Neutrophil (primary cell): ENCODE measurements at regions not wholly inside any gene's neighbourhood (a gene's known extent, or its start where the extent isn't known, plus 50 kb on each side); places are given as distances from the start of the nearest gene placed in this dataset.
"Not testable (repeated sequence)": the region's sequence is repeated elsewhere in the genome, so short reads cannot be mapped to it uniquely, and the experiment has no call there.

ENCODE experiments used
- H3K27ac ChIP-seq: fragments of 200-600 bp; sonication (generic); 2 replicates; pipeline ENCODE4 v1.5.1; 2016; ENCODE audit warnings: mild to moderate bottlenecking, moderate library complexity
- H3K27me3 ChIP-seq: fragments of 200-600 bp; sonication (generic); 2 replicates; pipeline ENCODE4 v1.6.0; 2016; ENCODE audit warnings: mild to moderate bottlenecking
- H3K36me3 ChIP-seq: fragments of 200-600 bp; sonication (generic); 2 replicates; pipeline ENCODE4 v1.5.1; 2017
- H3K4me1 ChIP-seq, 2 experiments: fragments of 200-600 bp in 1 of 2; sonication (generic) in 1 of 2; 1 replicate in 1 of 2; 2 replicates in 1 of 2; pipeline versions ENCODE4 v1.5.1 to v1.6.1; 2013 to 2016; ENCODE audit warnings: low read depth in 1 of 2, low read length in 1 of 2, mild to moderate bottlenecking in 1 of 2, moderate library complexity in 1 of 2; ENCODE audit not compliant: control insufficient read depth in 1 of 2, insufficient read depth in 1 of 2
- H3K4me3 ChIP-seq, 2 experiments: fragments of 200-600 bp in 1 of 2; sonication (generic) in 1 of 2; 1 replicate in 1 of 2; 2 replicates in 1 of 2; pipeline ENCODE4 v1.5.1; 2013 to 2016; ENCODE audit warnings: low read depth in 1 of 2, low read length in 1 of 2, mild to moderate bottlenecking in 1 of 2, moderate library complexity in 1 of 2
- H3K9me3 ChIP-seq: fragments of 200-600 bp; sonication (generic); 2 replicates; pipeline ENCODE4 v1.5.1; 2016
- CTCF ChIP-seq: fragments of 200-600 bp; sonication (generic); IDR thresholded peaks from 2 replicates; pipeline ENCODE4 v1.5.1; 2016; ENCODE audit warnings: antibody characterized with exemption

- no peak for TF ChIP-seq CTCF
- Histone ChIP-seq H3K4me1 (no peaks in the 10 kb centered on the region), H3K27ac (no peak overlapping the region)
Measured at GRCh38 chr5:79924936-79925893, 65.8 kb downstream of the MTX3 start.

GRCh38 chr5:79923431-79923830 lies 67.6 kb downstream of the MTX3 start:
- TF ChIP-seq CTCF, result no peak

More at GRCh38 chr5:79924936-79925893, 65.8 kb downstream of the MTX3 start:
- Histone ChIP-seq H3K4me3 (no peak overlapping the region), H3K36me3 (no peaks in the 10 kb centered on the region), H3K27me3 (peaks cover 19% of the 10 kb centered on the region), H3K9me3 (no peaks in the 10 kb centered on the region)

GRCh38 chr5:79922626-79923025 lies 68.4 kb downstream of the MTX3 start:
- Histone ChIP-seq H3K9me3 (no peaks in the 10 kb centered on the region), H3K27ac (no peak overlapping the region), H3K36me3 (no peaks in the 10 kb centered on the region), H3K4me3 (no peak overlapping the region), H3K27me3 (peaks cover 22% of the 10 kb centered on the region), H3K4me1 (no peaks in the 10 kb centered on the region)
- TF ChIP-seq CTCF, result no peak

More at GRCh38 chr5:79923431-79923830, 67.6 kb downstream of the MTX3 start:
- H3K27ac ChIP-seq, result no peak overlapping the region
- H3K27me3 ChIP-seq, result peaks cover 19% of the 10 kb centered on the region
- no peak overlapping the region for H3K4me3 ChIP-seq
- no peaks in the 10 kb centered on the region for H3K9me3 ChIP-seq
- H3K36me3 ChIP-seq, result no peaks in the 10 kb centered on the region
- no peaks in the 10 kb centered on the region for H3K4me1 ChIP-seq

GRCh38 chr5:79907452-79907851 lies 83.6 kb downstream of the MTX3 start:
- not testable (repeated sequence) for H3K36me3 ChIP-seq, H3K4me1 ChIP-seq, H3K4me3 ChIP-seq, H3K9me3 ChIP-seq, H3K27ac ChIP-seq
- H3K27me3 ChIP-seq, result peaks cover 30% of the 10 kb centered on the region

GRCh38 chr5:79902571-79902970 lies 88.5 kb downstream of the MTX3 start:
- H3K9me3 ChIP-seq, H3K4me1 ChIP-seq, H3K4me3 ChIP-seq, H3K27ac ChIP-seq, H3K36me3 ChIP-seq: not testable (repeated sequence)
- H3K27me3 ChIP-seq, result peaks cover 24% of the 10 kb centered on the region

- Histone ChIP-seq H3K36me3 (no peaks in the 10 kb centered on the region), H3K27me3 (peaks cover 34% of the 10 kb centered on the region), H3K4me3 (no peak overlapping the region), H3K9me3 (no peaks in the 10 kb centered on the region), H3K27ac (no peak overlapping the region), H3K4me1 (no peaks in the 10 kb centered on the region)
- no peak for TF ChIP-seq CTCF
Measured at GRCh38 chr5:79901631-79902030, 89.4 kb downstream of the MTX3 start.
